GM23248 (cell line): ENCODE measurements at regions not wholly inside any gene's neighbourhood (a gene's known extent, or its start where the extent isn't known, plus 50 kb on each side); places are given as distances from the start of the nearest gene placed in this dataset.

Experiments used
- EZH2 ChIP-seq: fragments of 200-600 bp; sonication (generic); IDR thresholded peaks from 2 replicates; pipeline ENCODE4 v1.6.1; 2018; ENCODE audit warnings: antibody characterized with exemption, mild to moderate bottlenecking; ENCODE audit not compliant: insufficient read depth, poor library complexity, severe bottlenecking
- EZH2phosphoT487 ChIP-seq: fragments of 200-600 bp; sonication (generic); IDR thresholded peaks from 2 replicates; pipeline ENCODE4 v1.6.1; 2018; ENCODE audit warnings: antibody characterized with exemption, moderate library complexity, mild to moderate bottlenecking, low read depth; ENCODE audit not compliant: insufficient read depth

DNA sequence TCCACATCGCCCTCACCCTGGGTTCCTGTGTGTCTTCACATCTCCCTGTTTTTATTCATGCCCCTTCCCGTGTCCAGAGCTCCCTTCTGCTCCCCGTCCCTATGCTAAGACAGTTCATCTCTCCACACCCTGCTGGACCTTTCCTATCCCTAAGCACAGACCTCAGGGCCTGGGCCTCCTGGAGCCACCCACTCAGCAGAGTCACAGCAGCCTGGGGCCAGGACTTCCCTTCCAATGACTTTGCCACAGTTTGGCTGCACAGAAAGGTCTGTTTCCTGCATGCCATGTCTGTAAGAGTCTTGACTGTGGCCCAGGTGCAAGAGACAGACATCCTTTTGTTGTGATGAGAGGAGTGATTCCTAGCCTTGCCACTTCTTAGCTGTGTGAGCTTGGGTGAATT is 470.7 kb downstream of the TSHZ3 start:
- no peak for TF ChIP-seq EZH2phosphoT487
- no peak for TF ChIP-seq EZH2
